K562 (cell line): ENCODE measurements at regions not wholly inside any gene's neighbourhood (a gene's known extent, or its start where the extent isn't known, plus 50 kb on each side); places are given as distances from the start of the nearest gene placed in this dataset.

Experiments
- ARID2 ChIP-seq: fragments of 450-650 bp; IDR thresholded peaks from 2 replicates; pipeline ENCODE4 v1.6.1; 2017; ENCODE audit warnings: antibody characterized with exemption, mild to moderate bottlenecking
- ATF7 ChIP-seq: fragments of 450-650 bp; IDR thresholded peaks from 2 replicates; pipeline ENCODE4 v1.7.1; 2014; ENCODE audit warnings: mild to moderate bottlenecking, moderate library complexity
- CEBPB ChIP-seq: fragments of 450-650 bp; IDR thresholded peaks from 2 replicates; pipeline ENCODE4 v1.6.1; 2016; ENCODE audit warnings: missing genetic modification characterization, missing compliant biosample characterization
- DNMT1 ChIP-seq: fragments of 450-650 bp; IDR thresholded peaks from 2 replicates; pipeline ENCODE4 v1.6.1; 2016; ENCODE audit warnings: antibody characterized with exemption, mild to moderate bottlenecking
- ETV1 ChIP-seq: fragments of 450-650 bp; conservative IDR thresholded peaks from 2 replicates; pipeline ENCODE4 v1.6.1; 2016; ENCODE audit warnings: missing genetic modification characterization, control low read depth, low read depth, missing compliant biosample characterization
- PHF8 ChIP-seq: fragments of 200-600 bp; sonication (generic); IDR thresholded peaks from 2 replicates; pipeline ENCODE4 v1.6.1; 2012; ENCODE audit warnings: mixed run types, mild to moderate bottlenecking, inconsistent platforms, low read length, moderate library complexity, borderline replicate concordance
- SMARCA4 ChIP-seq: fragments of 450-650 bp; IDR thresholded peaks from 2 replicates; pipeline ENCODE4 v1.6.1; 2016
- SOX6 ChIP-seq: fragments of 450-650 bp; IDR thresholded peaks from 2 replicates; pipeline ENCODE4 v1.6.1; 2014; ENCODE audit warnings: mild to moderate bottlenecking
- THAP12 ChIP-seq: fragments of 250-450 bp; sonication (Bioruptor Pico); IDR thresholded peaks from 2 replicates; pipeline ENCODE4 v1.9.0; 2021; ENCODE audit warnings: mild to moderate bottlenecking, inconsistent platforms
- ZNF318 ChIP-seq, 2 experiments: fragments of 450-650 bp; IDR thresholded peaks; 2 replicates each; pipeline ENCODE4 v1.6.1; 2016; ENCODE audit warnings: mild to moderate bottlenecking in 2 of 2, borderline replicate concordance in 1 of 2, low read depth in 1 of 2, moderate library complexity in 1 of 2
- ZNF830 ChIP-seq: fragments of 250-450 bp; sonication (Bioruptor Pico); IDR thresholded peaks from 2 replicates; pipeline ENCODE4 v1.5.0; 2021; ENCODE audit warnings: mild to moderate bottlenecking
- TF ChIP-seq, protein P1 (sequence below): sonication (generic); formaldehyde crosslinking; IDR thresholded peaks from 2 replicates; pipeline ENCODE4 v1.9.0; 2022; ENCODE audit warnings: mild to moderate bottlenecking, missing genetic modification reagents
- TF ChIP-seq, protein P2 (sequence below): fragments of 250-450 bp; sonication (Bioruptor Pico); IDR thresholded peaks from 2 replicates; pipeline ENCODE4 v1.8.0; 2021; ENCODE audit warnings: mild to moderate bottlenecking, moderate library complexity

GRCh38 chr6:146913842-146914488 is 290.3 kb upstream of the STXBP5 start (continued):
- TF ChIP-seq ZNF318 (IDR thresholded peaks at IDR 0.05; ENCODE audit: borderline replicate concordance in 1 of 2, low read depth in 1 of 2) (peak in 1 of 2 experiments; percentile 71; a peak in 1 of 4 replicates), ETV1 (tag) (0 out of 2 replicates have a peak, but pooled peaks have one; percentile 23), SMARCA4 (peak; percentile 77), ZNF830 (CRISPR knock-in tag) (0 out of 2 replicates have a peak, but pooled peaks have one; percentile 20), CEBPB (peak; percentile 62), PHF8 (peak; percentile 35; the same call in 1 of the 2 replicates), DNMT1 (0 out of 2 replicates have a peak, but pooled peaks have one; percentile 11), ARID2 (peak; percentile 55; the same call in 1 of the 2 replicates), SOX6 (peak; percentile 78), THAP12 (0 out of 2 replicates have a peak, but pooled peaks have one; percentile 46), ATF7 (peak; percentile 78)
- TF ChIP-seq, protein P1, sequence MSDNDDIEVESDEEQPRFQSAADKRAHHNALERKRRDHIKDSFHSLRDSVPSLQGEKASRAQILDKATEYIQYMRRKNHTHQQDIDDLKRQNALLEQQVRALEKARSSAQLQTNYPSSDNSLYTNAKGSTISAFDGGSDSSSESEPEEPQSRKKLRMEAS (CRISPR knock-in tag), result peak; percentile 84
- TF ChIP-seq, protein P2, sequence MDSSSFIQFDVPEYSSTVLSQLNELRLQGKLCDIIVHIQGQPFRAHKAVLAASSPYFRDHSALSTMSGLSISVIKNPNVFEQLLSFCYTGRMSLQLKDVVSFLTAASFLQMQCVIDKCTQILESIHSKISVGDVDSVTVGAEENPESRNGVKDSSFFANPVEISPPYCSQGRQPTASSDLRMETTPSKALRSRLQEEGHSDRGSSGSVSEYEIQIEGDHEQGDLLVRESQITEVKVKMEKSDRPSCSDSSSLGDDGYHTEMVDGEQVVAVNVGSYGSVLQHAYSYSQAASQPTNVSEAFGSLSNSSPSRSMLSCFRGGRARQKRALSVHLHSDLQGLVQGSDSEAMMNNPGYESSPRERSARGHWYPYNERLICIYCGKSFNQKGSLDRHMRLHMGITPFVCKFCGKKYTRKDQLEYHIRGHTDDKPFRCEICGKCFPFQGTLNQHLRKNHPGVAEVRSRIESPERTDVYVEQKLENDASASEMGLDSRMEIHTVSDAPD (CRISPR knock-in tag), result 0 out of 2 replicates have a peak, but pooled peaks have one; percentile 15
